ENCODE measurements at regions not wholly inside any gene's neighbourhood (a gene's known extent, or its start where the extent isn't known, plus 50 kb on each side); places are given as distances from the start of the nearest gene placed in this dataset.

- no peak for DNase-seq (ENCODE audit: extremely low spot score in 2 of 2)
- TF ChIP-seq POLR2A (IDR thresholded peaks at IDR 0.05): no peak
- TF ChIP-seq CTCF (IDR thresholded peaks at IDR 0.05): no peak
- TF ChIP-seq POLR2AphosphoS5 (IDR thresholded peaks at IDR 0.05; ENCODE audit: insufficient read depth in 1 of 2, low read depth in 1 of 2): no peak
- Histone ChIP-seq H3K4me3 (no peak overlapping the region), H3K36me3 (no peaks in the 10 kb centered on the region), H3K9me3 (no peaks in the 10 kb centered on the region), H3K4me1 (peaks cover 19% of the 10 kb centered on the region), H3K27me3 (no peaks in the 10 kb centered on the region), H3K27ac (no peak overlapping the region)
- intact Hi-C loops (cut with DNase I): no loop called here
These were observed 290.0 kb upstream of the GADL1 start for GRCh38 chr3:31184261-31185061.

GRCh38 chr3:31185062-31185357, 290.5 kb upstream of the GADL1 start:
- H3K9me3 ChIP-seq: no peaks in the 10 kb centered on the region
- H3K36me3 ChIP-seq: no peaks in the 10 kb centered on the region
- H3K4me1 ChIP-seq: peaks cover 19% of the 10 kb centered on the region
- intact Hi-C loops (cut with DNase I): no loop called here
- H3K27me3 ChIP-seq: no peaks in the 10 kb centered on the region
- peak overlapping the region; percentile 21 for H3K27ac ChIP-seq
- TF ChIP-seq POLR2A (IDR thresholded peaks at IDR 0.05) (no peak), POLR2AphosphoS5 (IDR thresholded peaks at IDR 0.05; ENCODE audit: insufficient read depth in 1 of 2, low read depth in 1 of 2) (no peak), CTCF (IDR thresholded peaks at IDR 0.05) (no peak)
- H3K4me3 ChIP-seq: no peak overlapping the region
- DNase-seq (ENCODE audit: extremely low spot score in 2 of 2): no peak

GRCh38 chr3:31186041-31186440, 291.6 kb upstream of the GADL1 start:
- intact Hi-C loops (cut with DNase I): no loop called here
- no peaks in the 10 kb centered on the region for H3K9me3 ChIP-seq
- no peak for DNase-seq (ENCODE audit: extremely low spot score in 2 of 2)
- TF ChIP-seq CTCF (IDR thresholded peaks at IDR 0.05) (no peak), POLR2AphosphoS5 (IDR thresholded peaks at IDR 0.05; ENCODE audit: insufficient read depth in 1 of 2, low read depth in 1 of 2) (no peak), POLR2A (IDR thresholded peaks at IDR 0.05) (no peak)
- peak overlapping the region; percentile 21 for H3K27ac ChIP-seq
- H3K36me3 ChIP-seq: no peaks in the 10 kb centered on the region
- H3K27me3 ChIP-seq: no peaks in the 10 kb centered on the region
- no peak overlapping the region for H3K4me3 ChIP-seq
- peaks cover 19% of the 10 kb centered on the region for H3K4me1 ChIP-seq

- H3K4me1 ChIP-seq: peaks cover 19% of the 10 kb centered on the region
- DNase-seq (ENCODE audit: extremely low spot score in 2 of 2): no peak
- no peaks in the 10 kb centered on the region for H3K36me3 ChIP-seq
- H3K27me3 ChIP-seq: no peaks in the 10 kb centered on the region
- intact Hi-C loops (cut with DNase I): no loop called here
- TF ChIP-seq CTCF (IDR thresholded peaks at IDR 0.05): no peak
- TF ChIP-seq POLR2AphosphoS5 (IDR thresholded peaks at IDR 0.05; ENCODE audit: insufficient read depth in 1 of 2, low read depth in 1 of 2): no peak
- no peak for TF ChIP-seq POLR2A (IDR thresholded peaks at IDR 0.05)
- no peak overlapping the region for H3K4me3 ChIP-seq
- H3K9me3 ChIP-seq: no peaks in the 10 kb centered on the region
- no peak overlapping the region for H3K27ac ChIP-seq
These were observed 292.9 kb upstream of the GADL1 start for GRCh38 chr3:31187380-31187779.

- no peaks in the 10 kb centered on the region for H3K27me3 ChIP-seq
- H3K27ac ChIP-seq: no peak overlapping the region
- H3K9me3 ChIP-seq: no peaks in the 10 kb centered on the region
- intact Hi-C loops (cut with DNase I): no loop called here
- peaks cover 19% of the 10 kb centered on the region for H3K4me1 ChIP-seq
- no peaks in the 10 kb centered on the region for H3K36me3 ChIP-seq
- TF ChIP-seq CTCF (IDR thresholded peaks at IDR 0.05): no peak
- TF ChIP-seq POLR2AphosphoS5 (IDR thresholded peaks at IDR 0.05; ENCODE audit: insufficient read depth in 1 of 2, low read depth in 1 of 2): no peak
- TF ChIP-seq POLR2A (IDR thresholded peaks at IDR 0.05): no peak
- no peak overlapping the region for H3K4me3 ChIP-seq
- no peak for DNase-seq (ENCODE audit: extremely low spot score in 2 of 2)
These were observed 293.7 kb upstream of the GADL1 start for GRCh38 chr3:31188112-31188511.

All from vagina (tissue), 2 donors.